Panc1 (cell line): ENCODE measurements at regions not wholly inside any gene's neighbourhood (a gene's known extent, or its start where the extent isn't known, plus 50 kb on each side); places are given as distances from the start of the nearest gene placed in this dataset.

ENCODE experiments used
- ATAC-seq: fragments of 200-7000 bp; cut with Tn5 transposase; 2 replicates; pipeline ENCODE4 v1.9.1; 2020; ENCODE audit warnings: mild to moderate bottlenecking, moderate library complexity
- BruUV-seq: library from RNA; stranded (reverse); fragments of 400-500 nt; replicated peaks from 2 replicates; lab custom pipeline; 2021; lab: Mats Ljungman, UMichigan
- CTCF ChIA-PET: fragments of 300-600 bp; sonication (Branson Sonifier 250); formaldehyde crosslinking; loops from one replicate; lab custom pipeline; 2022; ENCODE audit warnings: antibody characterized with exemption; lab: Charles Lee
- POLR2A ChIA-PET: fragments of 300-600 bp; sonication (Branson Sonifier 250); formaldehyde crosslinking; loops from one replicate; lab custom pipeline; 2022; ENCODE audit warnings: antibody characterized with exemption; lab: Charles Lee
- DNase-seq: peaks from one replicate; pipeline ENCODE4 v3.0.0-alpha.2; 2010; ENCODE audit warnings: low read depth, low spot score
- H3K27ac ChIP-seq: 2 replicates; pipeline ENCODE4 v1.5.1; 2011; ENCODE audit warnings: mild to moderate bottlenecking, low read length, inconsistent platforms
- H3K27me3 ChIP-seq: fragments of 200-500 bp; sonication (Bioruptor generic); 2 replicates; pipeline ENCODE4 v1.6.0; 2014; ENCODE audit warnings: low read length, inconsistent platforms; ENCODE audit not compliant: control insufficient read depth, insufficient read depth
- H3K36me3 ChIP-seq: fragments of 200-500 bp; sonication (Bioruptor generic); 2 replicates; pipeline ENCODE4 v1.5.1; 2014; ENCODE audit warnings: inconsistent platforms, mild to moderate bottlenecking, low read length, moderate library complexity; ENCODE audit not compliant: control insufficient read depth, insufficient read depth
- H3K4me1 ChIP-seq: 2 replicates; pipeline ENCODE4 v1.5.1; 2011; ENCODE audit warnings: inconsistent platforms, mild to moderate bottlenecking, low read length, moderate library complexity; ENCODE audit not compliant: control insufficient read depth, insufficient read depth
- H3K4me3 ChIP-seq, 2 experiments: 2 replicates each; pipeline ENCODE4 v1.5.1; 2011 to 2012; ENCODE audit warnings: low read depth in 2 of 2, low read length in 2 of 2, mild to moderate bottlenecking in 2 of 2, inconsistent platforms in 1 of 2, moderate library complexity in 1 of 2
- H3K9me3 ChIP-seq: fragments of 200-500 bp; sonication (Bioruptor generic); 2 replicates; pipeline ENCODE4 v1.5.1; 2014; ENCODE audit warnings: low read depth, mild to moderate bottlenecking, inconsistent platforms, low read length, moderate library complexity; ENCODE audit not compliant: control insufficient read depth, insufficient read depth
- CTCF ChIP-seq: fragments of 450-650 bp; IDR thresholded peaks from 2 replicates; pipeline ENCODE4 v1.5.1; 2017; ENCODE audit warnings: mild to moderate bottlenecking
- POLR2AphosphoS5 ChIP-seq: IDR thresholded peaks from 2 replicates; pipeline ENCODE4 v1.6.1; 2012; ENCODE audit warnings: mild to moderate bottlenecking, low read depth, low read length, moderate library complexity
- REST ChIP-seq, 2 experiments: IDR thresholded peaks; 2 replicates each; pipeline ENCODE4 v1.6.1; 2011 to 2012; ENCODE audit warnings: low read depth in 2 of 2, control low read depth in 1 of 2, low read length in 1 of 2, mild to moderate bottlenecking in 1 of 2, moderate library complexity in 1 of 2; ENCODE audit not compliant: insufficient read depth in 1 of 2
- SIN3A ChIP-seq: IDR thresholded peaks from 2 replicates; pipeline ENCODE4 v1.6.1; 2012; ENCODE audit warnings: low read depth, mild to moderate bottlenecking, low read length, moderate library complexity, borderline replicate concordance; ENCODE audit not compliant: insufficient read depth
- TCF7L2 ChIP-seq: IDR thresholded peaks from 2 replicates; pipeline ENCODE4 v1.6.1; 2011; ENCODE audit warnings: mild to moderate bottlenecking, low read depth, low read length, inconsistent platforms
- in situ Hi-C: cut with HindIII; loops from 2 replicates; pipeline ENCODE4 v1.10.0; 2016; ENCODE audit warnings: low sequenced_read_pairs, low pct_unique_long_range_greater_than_20kb
- intact Hi-C: fragments of 100-400 bp; cut with micrococcal nuclease; formaldehyde crosslinking; loops from one replicate; pipeline ENCODE4 v1.10.0; 2022; ENCODE audit not compliant: unreplicated experiment

- POLR2A ChIA-PET = no interaction called here
- TF ChIP-seq POLR2AphosphoS5 = no peak
- TF ChIP-seq SIN3A = no peak
- TF ChIP-seq CTCF = no peak
- no peak for TF ChIP-seq REST (IDR thresholded peaks at IDR 0.05; ENCODE audit: insufficient read depth in 1 of 2, low read depth in 2 of 2, low read length in 1 of 2)
- no peak for TF ChIP-seq TCF7L2
- CTCF ChIA-PET = no interaction called here
- in situ Hi-C loops (no loop called here), intact Hi-C loops (no loop called here)
- Histone ChIP-seq H3K36me3 (no peaks in the 10 kb centered on the region), H3K4me3 (no peak overlapping the region), H3K27ac (no peak overlapping the region), H3K27me3 (no peaks in the 10 kb centered on the region), H3K9me3 (no peaks in the 10 kb centered on the region), H3K4me1 (no peaks in the 10 kb centered on the region)
- no peak for ATAC-seq
- no TSS peak for BruUV-seq
- DNase-seq = no peak
Observed at GRCh38 chr1:111062081-111062480, 77.8 kb downstream of the DRAM2 start.

- no TSS peak for BruUV-seq
- in situ Hi-C loops (no loop called here), intact Hi-C loops (no loop called here)
- Histone ChIP-seq H3K27ac (no peak overlapping the region), H3K27me3 (no peaks in the 10 kb centered on the region), H3K9me3 (no peaks in the 10 kb centered on the region), H3K36me3 (no peaks in the 10 kb centered on the region), H3K4me1 (no peaks in the 10 kb centered on the region), H3K4me3 (no peak overlapping the region)
- TF ChIP-seq TCF7L2 (no peak), CTCF (no peak), POLR2AphosphoS5 (no peak), REST (IDR thresholded peaks at IDR 0.05; ENCODE audit: insufficient read depth in 1 of 2, low read depth in 2 of 2, low read length in 1 of 2) (no peak), SIN3A (no peak)
- DNase-seq = no peak
- no peak for ATAC-seq
- POLR2A ChIA-PET = no interaction called here
- CTCF ChIA-PET = no interaction called here
Observed at GRCh38 chr1:111054656-111055055, 85.2 kb downstream of the DRAM2 start.
